Psoas muscle (tissue), 7 donors: ENCODE measurements at regions not wholly inside any gene's neighbourhood (a gene's known extent, or its start where the extent isn't known, plus 50 kb on each side); places are given as distances from the start of the nearest gene placed in this dataset.

Experiments
- ATAC-seq, 4 donors: fragments of 200-7000 bp; cut with Tn5 transposase; one replicate each; pipeline ENCODE4 v1.9.1; 2020; ENCODE audit warnings: moderate library complexity in 3 of 4, mild to moderate bottlenecking in 2 of 4
- DNase-seq, 2 donors: peaks; one replicate each; pipeline ENCODE4 v3.0.0-alpha.2; 2020
- H3K27ac ChIP-seq: fragments of 200-600 bp; one replicate; pipeline ENCODE4 v1.8.0; 2022
- H3K27me3 ChIP-seq, 3 donors: fragments of 200-600 bp in 1 of 3; one replicate each; pipeline versions ENCODE4 v1.6.1 to v1.8.0; 2013 to 2022; ENCODE audit warnings: low read length in 2 of 3, mild to moderate bottlenecking in 2 of 3, moderate library complexity in 1 of 3; ENCODE audit not compliant: insufficient read depth in 3 of 3
- H3K36me3 ChIP-seq, 2 donors: fragments of 200-600 bp in 1 of 2; one replicate each; pipeline versions ENCODE4 v1.6.1 to v1.8.0; 2013 to 2022; ENCODE audit warnings: low read depth in 1 of 2, mild to moderate bottlenecking in 1 of 2, moderate library complexity in 1 of 2; ENCODE audit not compliant: insufficient read depth in 1 of 2
- H3K4me1 ChIP-seq: fragments of 200-600 bp; one replicate; pipeline ENCODE4 v1.8.0; 2022
- H3K4me3 ChIP-seq: fragments of 200-600 bp; one replicate; pipeline ENCODE4 v1.8.0; 2022; ENCODE audit warnings: mild to moderate bottlenecking
- H3K9me3 ChIP-seq: fragments of 200-600 bp; one replicate; pipeline ENCODE4 v1.8.0; 2022
- CTCF ChIP-seq: fragments of 200-600 bp; IDR thresholded peaks from one replicate; pipeline ENCODE4 v1.8.0; 2022; ENCODE audit warnings: antibody characterized with exemption
- WGBS, 3 donors: extraction: QIAGEN DNeasy Blood & Tissue Kit; methylation state at CpG; one replicate each; pipeline versions ENCODE4 v1.1.6 to v1.1.7; 2013; 5-methylcytosine and 5-hydroxymethylcytosine counted together
- intact Hi-C, 2 donors: fragments of 100-400 bp; cut with DNase I; formaldehyde crosslinking; loops; one replicate each; pipeline versions ENCODE4 v1.11.0 to v1.14.2; 2022
- donor health status: healthy with polysubstance abuse.
- donor health status: DM: no; HTN: no; CAD: no; lungs with moderate emphysema.
- donor health status: Bipolar disorder and iron deficiency.
- donor health status: healthy.
- donor health status: DM: yes; HTN: yes; CAD: no.
- donor health status: DM: no; HTN: no; CAD: no.
- donor health status: DM: yes; HTN: yes; CAD: no.

- H3K36me3 ChIP-seq, result no peaks in the 10 kb centered on the region
- no peak for DNase-seq
- intact Hi-C loops, result loop anchor here in 1 of 2 donors (10.0 kb wide), 2 partner anchors 181 to 669 kb away; no protein-coding TSS in a partner anchor
- no peaks in the 10 kb centered on the region for H3K27me3 ChIP-seq
- no peak for ATAC-seq
- no peak overlapping the region for H3K4me3 ChIP-seq
- H3K27ac ChIP-seq, result no peak overlapping the region
- no peaks in the 10 kb centered on the region for H3K4me1 ChIP-seq
- no peaks in the 10 kb centered on the region for H3K9me3 ChIP-seq
- 85 to 89% (median 89%) methylated on average over 2 of the region's 2 CpGs for WGBS, 3 donors
- TF ChIP-seq CTCF, result no peak
These were observed 84.7 kb downstream of the SLC41A2 start for GRCh38 chr12:104873374-104873773.

GRCh38 chr12:104870797-104871196, 87.3 kb downstream of the SLC41A2 start:
- H3K36me3 ChIP-seq, result no peaks in the 10 kb centered on the region
- intact Hi-C loops, result loop anchor here in 1 of 2 donors (10.0 kb wide), 2 partner anchors 184 to 666 kb away; no protein-coding TSS in a partner anchor
- no peaks in the 10 kb centered on the region for H3K4me1 ChIP-seq
- TF ChIP-seq CTCF, result no peak
- no peaks in the 10 kb centered on the region for H3K9me3 ChIP-seq
- no peaks in the 10 kb centered on the region for H3K27me3 ChIP-seq
- DNase-seq (no peak), ATAC-seq (no peak)
- H3K4me3 ChIP-seq, result no peak overlapping the region
- H3K27ac ChIP-seq, result no peak overlapping the region
- WGBS, 3 donors, result 92 to 96% (median 94%) methylated on average over 1 of the region's 1 CpG

DNA sequence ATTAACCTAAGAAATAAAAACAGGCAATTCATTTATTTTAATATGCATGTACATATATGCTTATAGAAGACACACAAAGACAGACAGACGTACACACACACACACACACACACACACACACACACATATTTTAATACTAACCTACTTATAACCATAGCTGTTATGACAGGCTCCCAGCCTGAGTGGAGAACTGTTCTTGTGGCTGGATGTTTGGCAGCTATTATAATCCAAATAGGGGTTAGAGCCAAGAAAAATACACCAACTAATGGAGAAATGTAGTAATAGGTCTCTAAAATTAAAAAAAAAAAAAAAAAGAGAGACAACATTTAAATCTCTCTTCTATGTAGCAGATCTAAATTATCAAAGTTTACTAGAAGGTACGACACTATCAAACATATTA, 91.8 kb downstream of the SLC41A2 start:
- DNase-seq (no peak), ATAC-seq (no peak)
- intact Hi-C loops, result no loop called here
- TF ChIP-seq CTCF, result no peak
- WGBS, 3 donors, result 71 to 77% (median 75%) methylated on average over 2 of the region's 2 CpGs
- Histone ChIP-seq H3K36me3 (no peaks in the 10 kb centered on the region), H3K4me1 (no peaks in the 10 kb centered on the region), H3K9me3 (no peaks in the 10 kb centered on the region), H3K27ac (no peak overlapping the region), H3K27me3 (no peaks in the 10 kb centered on the region), H3K4me3 (no peak overlapping the region)

DNA sequence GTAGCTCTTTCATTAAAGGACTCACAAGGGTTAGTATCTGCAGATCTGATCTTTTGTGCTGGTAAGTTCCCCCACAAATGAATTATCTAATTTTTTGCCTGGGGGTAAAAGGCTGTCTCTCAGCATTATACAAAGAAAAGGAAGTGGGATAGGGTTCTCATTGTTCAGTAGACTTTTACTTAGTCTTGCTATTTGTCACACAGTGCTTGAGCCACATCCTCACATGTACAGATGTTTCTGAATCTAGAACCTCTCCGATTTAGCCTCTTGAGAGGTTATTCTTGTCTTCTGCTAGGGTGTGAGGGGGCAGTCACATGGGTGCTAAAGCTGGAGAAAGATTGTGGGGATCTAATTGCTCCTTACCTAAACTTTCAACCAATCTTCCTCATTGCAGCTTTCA, 93.0 kb downstream of the SLC41A2 start:
- Histone ChIP-seq H3K9me3 (no peaks in the 10 kb centered on the region), H3K36me3 (no peaks in the 10 kb centered on the region), H3K4me3 (no peak overlapping the region), H3K4me1 (no peaks in the 10 kb centered on the region), H3K27ac (no peak overlapping the region), H3K27me3 (no peaks in the 10 kb centered on the region)
- ATAC-seq, result no peak
- WGBS, 3 donors, result 67 to 95% (median 84%) methylated on average over 1 of the region's 1 CpG
- TF ChIP-seq CTCF, result no peak
- DNase-seq, result no peak
- intact Hi-C loops, result no loop called here

DNA sequence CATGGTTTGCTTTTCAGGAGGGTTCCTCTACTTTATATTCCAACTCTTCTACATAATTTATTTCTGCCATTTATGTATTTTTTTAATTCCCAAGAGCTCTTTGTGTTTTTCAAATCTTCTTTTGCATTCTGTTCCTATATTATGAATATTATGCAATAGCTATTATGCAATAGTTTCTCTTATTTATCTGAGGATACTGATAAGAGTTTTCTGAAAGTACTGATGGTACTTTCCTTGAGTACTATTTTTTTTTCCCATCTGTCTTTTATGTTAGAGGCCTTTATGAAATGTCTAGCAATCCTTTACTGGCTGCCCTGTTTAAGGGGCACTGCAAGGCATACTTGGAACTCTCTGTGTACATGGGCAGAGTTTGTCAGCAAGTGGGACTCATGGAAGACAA, 93.4 kb downstream of the SLC41A2 start:
- no peaks in the 10 kb centered on the region for H3K27me3 ChIP-seq
- ATAC-seq, result no peak
- H3K4me3 ChIP-seq, result no peak overlapping the region
- H3K4me1 ChIP-seq, result no peaks in the 10 kb centered on the region
- no peak for DNase-seq
- TF ChIP-seq CTCF, result no peak
- no peak overlapping the region for H3K27ac ChIP-seq
- intact Hi-C loops, result no loop called here
- no peaks in the 10 kb centered on the region for H3K36me3 ChIP-seq
- H3K9me3 ChIP-seq, result no peaks in the 10 kb centered on the region
